HG02970 (cell line): ENCODE measurements at regions not wholly inside any gene's neighbourhood (a gene's known extent, or its start where the extent isn't known, plus 50 kb on each side); places are given as distances from the start of the nearest gene placed in this dataset.
"Not testable (repeated sequence)": the region's sequence is repeated elsewhere in the genome, so short reads cannot be mapped to it uniquely, and the experiment has no call there.

ENCODE experiments used
- ATAC-seq: cut with Tn5 transposase; IDR thresholded peaks from one replicate; pipeline ENCODE4 v1.9.1; 2021; ENCODE audit warnings: mild to moderate bottlenecking, moderate library complexity, moderate number of reproducible peaks; ENCODE audit not compliant: unreplicated experiment, low FRiP score

GRCh38 chr21:8455279-8456128 lies 2065.9 kb upstream of the TPTE start:
- peak; percentile 55 for ATAC-seq

GRCh38 chr21:8464403-8465152 lies 2056.8 kb upstream of the TPTE start:
- peak; percentile 91 for ATAC-seq

GRCh38 chr21:8466642-8467041 lies 2054.7 kb upstream of the TPTE start:
- ATAC-seq: not testable (repeated sequence)
